IPS-18a (cell line): ENCODE measurements at regions not wholly inside any gene's neighbourhood (a gene's known extent, or its start where the extent isn't known, plus 50 kb on each side); places are given as distances from the start of the nearest gene placed in this dataset.
"Not testable (repeated sequence)": the region's sequence is repeated elsewhere in the genome, so short reads cannot be mapped to it uniquely, and the experiment has no call there.

ENCODE experiments used
- H3K27ac ChIP-seq: one replicate; pipeline ENCODE4 v1.5.1; 2013; ENCODE audit warnings: low read length
- H3K27me3 ChIP-seq: one replicate; pipeline ENCODE4 v1.6.1; 2013; ENCODE audit warnings: mild to moderate bottlenecking, low read length; ENCODE audit not compliant: control insufficient read depth, insufficient read depth
- H3K36me3 ChIP-seq: one replicate; pipeline ENCODE4 v1.6.1; 2013; ENCODE audit warnings: low read depth, low read length; ENCODE audit not compliant: control insufficient read depth
- H3K4me1 ChIP-seq: one replicate; pipeline ENCODE4 v1.6.1; 2013; ENCODE audit warnings: low read depth, low read length; ENCODE audit not compliant: control insufficient read depth
- H3K4me3 ChIP-seq: one replicate; pipeline ENCODE4 v1.5.1; 2013; ENCODE audit warnings: low read length
- H3K9ac ChIP-seq: one replicate; pipeline ENCODE4 v1.6.1; 2013; ENCODE audit warnings: mild to moderate bottlenecking, low read length, moderate library complexity
- H3K9me3 ChIP-seq: one replicate; pipeline ENCODE4 v1.6.1; 2013; ENCODE audit warnings: low read depth, low read length; ENCODE audit not compliant: control insufficient read depth

DNA sequence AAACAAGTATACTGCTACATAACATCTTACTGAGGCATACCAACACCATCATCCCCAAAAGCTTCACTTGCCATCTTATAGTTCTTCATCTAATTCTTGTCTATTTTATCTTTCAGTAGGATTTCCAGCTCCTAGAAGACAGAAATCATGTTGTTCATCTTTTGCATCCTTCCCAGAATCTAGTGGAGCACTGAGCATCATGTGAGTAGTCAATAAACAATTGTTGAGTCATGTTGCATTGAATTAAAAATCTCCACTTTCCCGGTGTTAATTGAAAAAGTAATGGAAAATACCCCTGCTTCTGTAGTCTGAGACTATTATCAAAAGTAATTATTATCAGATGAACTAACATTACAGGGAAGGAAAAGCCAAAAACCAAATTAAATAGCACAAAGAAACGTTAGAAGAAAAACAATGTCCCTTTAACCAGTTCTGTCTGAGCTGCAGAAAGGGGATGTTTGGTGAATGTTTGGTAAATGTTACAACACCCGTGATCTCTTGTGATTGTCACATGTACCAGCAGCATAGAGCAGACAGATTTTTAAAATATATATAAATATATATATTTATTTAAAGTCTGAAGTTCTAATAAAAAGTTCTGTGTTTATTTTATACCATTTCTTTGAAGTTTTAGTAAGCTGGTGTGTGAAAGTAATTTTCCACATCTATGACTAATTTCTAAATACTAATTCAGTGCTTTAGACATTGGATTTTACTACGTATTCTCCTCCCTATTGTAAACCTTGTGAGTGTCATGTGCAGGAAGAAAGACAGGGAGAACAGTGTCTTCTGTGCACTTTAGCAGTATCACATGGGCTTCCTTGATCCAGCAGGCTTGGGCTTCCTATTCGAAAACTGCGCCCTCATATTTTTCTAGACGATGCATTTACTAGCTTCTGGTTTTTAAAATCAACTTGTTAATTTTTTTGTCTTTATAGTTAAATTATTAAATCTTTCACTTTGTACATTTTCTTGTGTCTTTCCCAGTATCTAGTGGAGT is 85.6 kb downstream of the RAP2B start:
- Histone ChIP-seq H3K9ac (no peak overlapping the region), H3K27ac (no peak overlapping the region), H3K4me1 (no peaks in the 10 kb centered on the region), H3K4me3 (no peak overlapping the region), H3K27me3 (no peaks in the 10 kb centered on the region), H3K9me3 (no peaks in the 10 kb centered on the region), H3K36me3 (no peaks in the 10 kb centered on the region)

DNA sequence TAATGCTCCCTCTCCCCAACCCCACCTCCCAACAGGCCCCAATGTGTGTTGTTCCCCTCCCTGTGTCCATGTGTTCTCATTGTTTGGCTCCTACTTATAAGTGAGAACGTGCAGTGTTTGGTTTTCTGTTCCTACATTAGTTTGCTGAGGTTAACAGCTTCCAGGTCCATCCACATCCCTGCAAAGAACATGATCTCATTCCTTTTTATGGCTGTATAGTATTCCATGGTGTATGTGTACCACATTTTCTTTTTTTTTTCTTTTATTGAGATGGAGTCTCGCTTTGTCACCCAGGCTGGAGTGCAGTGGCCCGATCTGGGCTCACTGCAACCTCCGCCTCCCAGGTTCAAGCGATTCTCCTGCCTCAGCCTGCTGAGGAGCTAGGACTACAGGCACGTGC is 86.8 kb downstream of the RAP2B start:
- H3K36me3 ChIP-seq, H3K27me3 ChIP-seq, H3K9me3 ChIP-seq, H3K4me3 ChIP-seq, H3K27ac ChIP-seq, H3K4me1 ChIP-seq, H3K9ac ChIP-seq: not testable (repeated sequence)

DNA sequence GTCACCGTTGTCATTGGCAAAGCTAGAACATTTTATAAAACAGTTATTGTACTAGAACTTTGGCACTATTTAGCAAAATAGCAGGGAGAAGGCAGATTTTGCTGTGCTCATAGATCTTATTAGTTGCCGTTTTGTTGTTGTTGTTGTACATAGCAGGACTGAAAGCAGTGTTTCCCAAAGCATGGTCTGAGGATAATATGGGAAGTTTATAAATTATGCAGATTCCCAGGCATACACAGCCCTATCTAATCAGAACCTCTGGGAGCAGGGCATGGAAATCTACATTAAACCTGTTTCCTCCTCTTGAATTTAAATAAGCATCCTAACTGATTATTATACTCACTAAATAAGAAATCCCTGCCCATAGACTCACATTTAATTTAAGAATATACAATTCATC is 87.9 kb downstream of the RAP2B start:
- no peaks in the 10 kb centered on the region for H3K36me3 ChIP-seq
- no peak overlapping the region for H3K9ac ChIP-seq
- no peak overlapping the region for H3K4me3 ChIP-seq
- no peaks in the 10 kb centered on the region for H3K4me1 ChIP-seq
- no peaks in the 10 kb centered on the region for H3K9me3 ChIP-seq
- no peak overlapping the region for H3K27ac ChIP-seq
- H3K27me3 ChIP-seq, result no peaks in the 10 kb centered on the region

DNA sequence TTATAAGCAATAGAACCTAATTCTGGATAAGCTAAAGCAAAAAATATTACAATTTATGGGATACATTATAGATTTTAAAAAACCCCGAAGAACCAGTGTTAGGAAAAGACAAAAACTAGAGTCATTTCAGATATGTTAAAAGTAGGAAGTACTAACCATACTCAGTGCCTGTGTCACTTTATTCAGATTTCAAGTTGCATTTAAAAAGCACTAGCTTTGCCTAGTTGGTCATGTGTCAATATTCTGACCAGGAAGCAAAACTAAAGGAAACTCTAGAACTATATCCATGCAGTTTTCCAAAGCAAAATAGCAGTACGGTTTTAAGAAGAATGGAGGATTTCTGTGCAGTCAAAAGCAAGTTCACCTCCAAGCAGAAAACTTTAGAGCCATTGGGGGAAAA is 88.4 kb downstream of the RAP2B start:
- Histone ChIP-seq H3K4me1 (peaks cover 2% of the 10 kb centered on the region), H3K9me3 (no peaks in the 10 kb centered on the region), H3K27me3 (no peaks in the 10 kb centered on the region), H3K27ac (no peak overlapping the region), H3K36me3 (no peaks in the 10 kb centered on the region), H3K9ac (no peak overlapping the region), H3K4me3 (no peak overlapping the region)

DNA sequence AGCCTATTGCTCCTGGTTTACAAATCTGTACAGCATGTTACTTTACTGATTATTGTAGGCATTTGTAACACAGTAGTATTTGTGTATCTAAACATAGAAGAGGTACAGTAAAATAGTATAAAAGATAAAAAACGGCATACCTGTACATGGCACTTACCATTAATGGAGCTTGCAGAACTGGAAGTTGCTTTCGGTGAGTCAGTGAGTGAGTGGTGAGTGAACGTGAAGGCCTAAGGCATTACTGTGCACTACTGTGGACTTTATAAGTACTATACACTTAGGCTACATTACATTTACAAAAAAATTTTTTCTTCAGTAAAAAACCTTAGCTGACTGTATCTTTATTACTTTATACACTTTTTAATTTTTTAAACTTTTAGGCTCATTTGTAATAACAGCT is 90.9 kb downstream of the RAP2B start:
- Histone ChIP-seq H3K9ac (no peak overlapping the region), H3K36me3 (no peaks in the 10 kb centered on the region), H3K27me3 (no peaks in the 10 kb centered on the region), H3K9me3 (no peaks in the 10 kb centered on the region), H3K27ac (no peak overlapping the region), H3K4me1 (peaks cover 5% of the 10 kb centered on the region), H3K4me3 (no peak overlapping the region)

DNA sequence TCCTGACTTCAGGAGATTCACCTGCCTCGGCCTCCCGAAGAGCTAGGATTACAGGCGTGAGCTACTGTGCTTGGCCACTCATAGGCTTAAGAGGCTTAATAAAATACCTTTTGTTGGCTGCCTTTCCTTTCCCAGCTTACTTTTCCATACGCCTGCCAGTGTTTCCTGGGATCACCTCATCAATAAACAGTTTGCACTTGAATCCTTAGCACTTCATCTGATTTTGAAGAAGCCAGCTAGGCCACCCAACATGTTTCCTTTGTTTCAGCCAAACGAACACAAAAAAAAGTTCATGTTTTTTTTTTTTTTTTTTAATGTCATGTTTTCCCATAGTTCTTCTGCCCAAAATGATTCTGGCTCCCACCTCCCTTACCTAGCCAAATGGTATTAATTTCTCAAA is 92.3 kb downstream of the RAP2B start:
- Histone ChIP-seq H3K9ac (no peak overlapping the region), H3K27me3 (no peaks in the 10 kb centered on the region), H3K4me1 (peaks cover 5% of the 10 kb centered on the region), H3K9me3 (no peaks in the 10 kb centered on the region), H3K4me3 (no peak overlapping the region), H3K27ac (no peak overlapping the region), H3K36me3 (no peaks in the 10 kb centered on the region)

DNA sequence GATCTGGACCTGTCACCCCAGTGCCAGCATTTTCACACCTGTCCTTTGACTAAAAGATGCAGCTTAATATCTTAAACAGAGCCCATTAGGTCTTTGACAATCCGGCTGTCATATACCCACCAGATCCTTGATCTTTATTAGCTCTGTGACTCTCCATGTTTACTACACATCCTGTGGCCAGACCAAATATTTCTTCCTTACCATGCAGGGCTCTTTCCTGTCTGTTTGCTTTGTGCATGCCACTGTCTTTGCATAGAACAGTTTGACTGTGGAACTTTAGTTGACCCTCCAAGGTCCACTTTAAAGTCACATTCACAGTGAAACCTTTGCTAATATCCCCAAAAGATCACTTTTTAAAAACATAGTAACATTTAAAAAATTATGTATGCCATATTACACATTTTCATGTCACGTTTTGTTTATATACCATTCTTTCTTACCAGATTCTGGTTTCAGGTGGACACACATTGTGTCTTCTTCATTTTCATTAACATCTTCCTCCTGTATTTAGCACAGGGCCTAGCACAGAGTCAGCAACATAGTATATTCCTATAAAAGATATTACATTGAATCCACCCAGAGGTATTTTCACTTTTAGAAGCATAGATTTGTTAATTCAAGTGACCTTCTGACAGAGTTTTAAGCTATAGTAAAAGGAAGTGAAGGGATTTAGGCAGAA is 95.8 kb downstream of the RAP2B start:
- H3K4me1 ChIP-seq, result peaks cover 5% of the 10 kb centered on the region
- no peak overlapping the region for H3K9ac ChIP-seq
- no peaks in the 10 kb centered on the region for H3K9me3 ChIP-seq

DNA sequence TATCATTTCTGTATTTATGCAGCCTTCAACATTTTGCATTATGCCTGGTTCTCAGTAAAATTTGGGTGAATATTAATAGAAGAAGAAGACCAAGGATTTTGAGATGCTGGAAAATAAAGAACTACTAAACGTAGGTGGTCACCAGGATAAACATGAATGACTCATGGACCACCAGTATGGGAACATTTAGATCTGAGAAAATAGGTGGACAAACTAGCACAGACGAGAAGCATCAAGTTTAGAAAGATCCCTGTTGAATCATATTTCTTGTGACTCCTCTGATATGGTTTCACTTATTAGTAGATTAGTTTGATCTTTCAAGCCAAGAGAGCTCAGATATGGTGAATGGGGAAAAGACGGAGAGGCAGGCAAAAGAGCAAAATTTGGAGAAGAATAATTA is 97.9 kb downstream of the RAP2B start:
- H3K4me1 ChIP-seq, result peaks cover 5% of the 10 kb centered on the region
- H3K27me3 ChIP-seq, result no peaks in the 10 kb centered on the region
- no peak overlapping the region for H3K4me3 ChIP-seq
- H3K9me3 ChIP-seq, result no peaks in the 10 kb centered on the region
- H3K36me3 ChIP-seq, result no peaks in the 10 kb centered on the region
- H3K9ac ChIP-seq, result no peak overlapping the region
- H3K27ac ChIP-seq, result no peak overlapping the region

More for the DNA sequence above, 95.8 kb downstream of the RAP2B start:
- no peaks in the 10 kb centered on the region for H3K36me3 ChIP-seq
- H3K27me3 ChIP-seq, result no peaks in the 10 kb centered on the region
- H3K4me3 ChIP-seq, result no peak overlapping the region
- no peak overlapping the region for H3K27ac ChIP-seq

DNA sequence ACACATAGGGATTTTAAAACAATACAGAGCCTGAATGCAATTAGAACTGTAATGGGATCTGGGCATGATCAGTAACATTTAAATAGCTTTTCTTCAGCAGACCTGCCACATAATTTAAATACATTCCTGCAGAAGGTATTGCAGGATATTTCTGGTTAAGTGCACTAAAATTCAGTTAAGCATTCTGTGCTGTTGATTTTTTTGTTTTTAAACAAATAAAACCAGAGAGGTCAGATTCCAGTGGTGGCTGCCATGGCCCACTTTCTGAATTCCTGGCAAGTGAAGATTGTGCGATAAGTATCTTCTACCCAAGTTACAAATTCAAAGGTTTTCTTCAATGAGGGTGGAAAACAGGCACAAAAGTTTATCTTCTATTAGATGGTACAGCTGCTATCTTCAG is 98.7 kb downstream of the RAP2B start:
- H3K27me3 ChIP-seq, result no peaks in the 10 kb centered on the region
- no peak overlapping the region for H3K4me3 ChIP-seq
- H3K9ac ChIP-seq, result no peak overlapping the region
- H3K27ac ChIP-seq, result no peak overlapping the region
- no peaks in the 10 kb centered on the region for H3K36me3 ChIP-seq
- peaks cover under 1% of the 10 kb centered on the region for H3K4me1 ChIP-seq
- no peaks in the 10 kb centered on the region for H3K9me3 ChIP-seq

DNA sequence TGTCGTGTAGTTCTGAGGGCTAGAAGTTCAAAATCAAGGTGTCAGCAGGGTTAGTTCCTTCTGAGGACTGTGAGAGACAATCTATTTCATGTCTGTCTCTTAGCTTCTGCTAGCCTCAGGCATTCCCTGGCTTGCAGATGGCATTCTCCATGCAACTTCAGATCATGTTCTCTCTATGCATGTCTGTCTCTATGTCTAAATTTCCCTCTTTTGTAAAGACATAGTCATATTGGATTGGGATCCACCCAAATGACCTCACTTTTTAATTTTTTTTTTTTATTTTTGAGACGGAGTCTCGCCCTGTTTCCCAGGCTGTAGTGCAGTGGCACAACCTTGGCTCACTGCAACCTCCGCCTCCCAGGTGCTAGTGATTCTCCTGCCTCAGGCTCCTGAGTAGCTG is 104.6 kb downstream of the RAP2B start:
- Histone ChIP-seq H3K4me1 (no peaks in the 10 kb centered on the region), H3K4me3 (no peak overlapping the region), H3K9me3 (no peaks in the 10 kb centered on the region), H3K36me3 (no peaks in the 10 kb centered on the region), H3K27me3 (no peaks in the 10 kb centered on the region), H3K27ac (no peak overlapping the region), H3K9ac (no peak overlapping the region)

DNA sequence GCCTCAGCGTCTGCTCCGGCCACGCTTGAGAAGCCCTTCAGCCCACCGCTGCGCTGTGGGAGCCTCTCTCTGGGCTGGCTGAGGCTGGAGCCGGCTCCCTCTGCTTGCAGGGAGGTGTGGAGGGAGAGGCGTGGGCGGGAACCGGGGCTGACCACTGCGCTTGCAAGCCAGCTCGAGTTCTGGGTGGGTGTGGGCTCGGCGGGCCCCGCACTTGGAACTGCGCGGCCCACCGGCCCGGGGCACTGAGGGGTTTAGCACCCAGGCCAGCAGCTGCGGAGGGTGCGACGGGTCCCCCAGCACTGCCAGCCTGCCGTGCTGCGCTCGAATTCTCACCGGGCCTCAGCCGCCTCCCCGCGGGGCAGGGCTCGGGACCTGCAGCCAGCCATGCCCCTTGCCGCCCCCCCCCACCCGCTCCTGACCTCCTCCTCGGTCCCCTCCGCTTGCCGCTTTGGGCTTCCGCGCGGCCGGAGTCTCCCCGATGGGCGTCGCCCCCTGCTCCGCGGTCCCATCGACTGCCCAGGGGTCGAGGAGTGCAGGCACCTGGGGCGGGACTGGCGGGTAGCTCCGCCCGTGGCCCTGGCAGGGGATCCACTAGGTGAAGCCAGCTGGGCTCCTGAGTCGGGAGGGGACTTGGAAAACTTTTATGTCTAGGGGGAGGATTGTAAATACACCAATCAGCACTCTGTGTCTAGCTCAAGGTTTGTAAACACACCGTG is 106.7 kb downstream of the RAP2B start:
- H3K27ac ChIP-seq, result no peak overlapping the region
- H3K4me3 ChIP-seq, result no peak overlapping the region
- no peaks in the 10 kb centered on the region for H3K36me3 ChIP-seq
- no peaks in the 10 kb centered on the region for H3K27me3 ChIP-seq
- no peaks in the 10 kb centered on the region for H3K4me1 ChIP-seq
- H3K9ac ChIP-seq, result no peak overlapping the region
- H3K9me3 ChIP-seq, result no peaks in the 10 kb centered on the region
